Type B pancreatic cell (in vitro differentiated cells): ENCODE measurements at regions not wholly inside any gene's neighbourhood (a gene's known extent, or its start where the extent isn't known, plus 50 kb on each side); places are given as distances from the start of the nearest gene placed in this dataset.

Experiments
- DNase-seq: peaks from one replicate; pipeline ENCODE4 v3.0.0; 2021; ENCODE audit warnings: mixed read lengths; ENCODE audit not compliant: unreplicated experiment; ENCODE audit errors: extremely low spot score
- H3K27ac Mint-ChIP-seq: 2 replicates; pipeline ENCODE4 v1.8.0; 2021; ENCODE audit warnings: mild to moderate bottlenecking, mixed read lengths
- H3K27me3 Mint-ChIP-seq: 2 replicates; pipeline ENCODE4 v1.8.0; 2021; ENCODE audit warnings: mixed read lengths
- H3K36me3 Mint-ChIP-seq: 2 replicates; pipeline ENCODE4 v1.8.0; 2021; ENCODE audit warnings: mixed read lengths
- H3K4me1 Mint-ChIP-seq: one replicate; pipeline ENCODE4 v1.8.0; 2021; ENCODE audit warnings: mixed read lengths; ENCODE audit not compliant: unreplicated experiment
- H3K4me3 Mint-ChIP-seq: 2 replicates; pipeline ENCODE4 v1.8.0; 2021; ENCODE audit warnings: mild to moderate bottlenecking, mixed read lengths
- H3K9me3 Mint-ChIP-seq: 2 replicates; pipeline ENCODE4 v1.8.0; 2021; ENCODE audit warnings: mixed read lengths
- TF ChIP-seq, protein P1 (sequence below): fragments of 200-600 bp; sonication (generic); conservative IDR thresholded peaks from 2 replicates; pipeline ENCODE4 v1.5.0; 2021; ENCODE audit warnings: antibody characterized with exemption, mild to moderate bottlenecking

DNA sequence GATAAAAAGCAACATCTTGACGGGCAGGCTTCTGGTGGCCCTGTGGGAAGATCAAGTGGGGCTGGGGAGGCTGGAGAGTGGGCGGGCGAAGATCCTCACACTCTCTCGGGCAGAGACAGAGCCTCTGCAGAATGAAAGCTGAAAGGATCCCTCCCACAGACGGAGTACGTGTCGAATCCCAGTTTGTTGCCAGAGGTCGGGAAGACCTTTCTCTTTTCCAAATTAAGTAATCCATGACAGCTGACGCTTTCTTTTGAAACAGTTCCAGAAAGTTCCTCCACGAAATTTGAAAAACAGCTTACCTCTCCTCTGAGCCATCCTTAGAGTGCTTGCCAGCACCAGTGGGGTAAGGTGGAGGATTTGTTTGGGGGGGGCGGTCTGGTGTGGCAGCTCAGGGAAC, 155.6 kb upstream of the SMLR1 start:
- TF ChIP-seq, protein P1, sequence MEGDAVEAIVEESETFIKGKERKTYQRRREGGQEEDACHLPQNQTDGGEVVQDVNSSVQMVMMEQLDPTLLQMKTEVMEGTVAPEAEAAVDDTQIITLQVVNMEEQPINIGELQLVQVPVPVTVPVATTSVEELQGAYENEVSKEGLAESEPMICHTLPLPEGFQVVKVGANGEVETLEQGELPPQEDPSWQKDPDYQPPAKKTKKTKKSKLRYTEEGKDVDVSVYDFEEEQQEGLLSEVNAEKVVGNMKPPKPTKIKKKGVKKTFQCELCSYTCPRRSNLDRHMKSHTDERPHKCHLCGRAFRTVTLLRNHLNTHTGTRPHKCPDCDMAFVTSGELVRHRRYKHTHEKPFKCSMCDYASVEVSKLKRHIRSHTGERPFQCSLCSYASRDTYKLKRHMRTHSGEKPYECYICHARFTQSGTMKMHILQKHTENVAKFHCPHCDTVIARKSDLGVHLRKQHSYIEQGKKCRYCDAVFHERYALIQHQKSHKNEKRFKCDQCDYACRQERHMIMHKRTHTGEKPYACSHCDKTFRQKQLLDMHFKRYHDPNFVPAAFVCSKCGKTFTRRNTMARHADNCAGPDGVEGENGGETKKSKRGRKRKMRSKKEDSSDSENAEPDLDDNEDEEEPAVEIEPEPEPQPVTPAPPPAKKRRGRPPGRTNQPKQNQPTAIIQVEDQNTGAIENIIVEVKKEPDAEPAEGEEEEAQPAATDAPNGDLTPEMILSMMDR, result no peak
- no peaks in the 10 kb centered on the region for H3K27me3 Mint-ChIP-seq
- peaks cover 15% of the 10 kb centered on the region for H3K4me1 Mint-ChIP-seq
- H3K9me3 Mint-ChIP-seq, result no peaks in the 10 kb centered on the region
- no peaks in the 10 kb centered on the region for H3K36me3 Mint-ChIP-seq
- H3K27ac Mint-ChIP-seq, result no peak overlapping the region
- H3K4me3 Mint-ChIP-seq, result no peak overlapping the region
- DNase-seq, result no peak

DNA sequence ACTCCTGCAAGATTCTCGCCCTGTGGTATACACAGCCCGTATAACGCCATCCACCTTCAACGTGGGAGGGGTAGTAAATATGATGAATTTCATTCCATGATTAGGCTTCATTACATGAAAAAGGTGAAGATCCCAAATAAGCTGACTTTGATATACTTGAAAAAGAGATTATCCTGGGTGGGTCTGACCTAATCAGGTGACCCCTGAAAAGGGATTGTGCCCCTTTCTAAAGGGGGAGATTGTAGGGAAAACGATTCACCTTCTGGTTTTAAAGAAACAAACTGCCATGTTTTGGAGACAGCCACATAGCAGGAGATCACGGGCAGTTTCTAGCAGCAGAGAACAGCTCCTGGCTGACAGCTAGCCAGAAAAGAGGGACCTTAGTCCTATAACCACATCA, 155.1 kb upstream of the SMLR1 start:
- Mint-ChIP-seq H3K9me3 (no peaks in the 10 kb centered on the region), H3K4me1 (peaks cover 15% of the 10 kb centered on the region), H3K36me3 (no peaks in the 10 kb centered on the region), H3K27me3 (no peaks in the 10 kb centered on the region), H3K4me3 (no peak overlapping the region), H3K27ac (no peak overlapping the region)
- TF ChIP-seq, protein P1, result no peak
- DNase-seq, result no peak

DNA sequence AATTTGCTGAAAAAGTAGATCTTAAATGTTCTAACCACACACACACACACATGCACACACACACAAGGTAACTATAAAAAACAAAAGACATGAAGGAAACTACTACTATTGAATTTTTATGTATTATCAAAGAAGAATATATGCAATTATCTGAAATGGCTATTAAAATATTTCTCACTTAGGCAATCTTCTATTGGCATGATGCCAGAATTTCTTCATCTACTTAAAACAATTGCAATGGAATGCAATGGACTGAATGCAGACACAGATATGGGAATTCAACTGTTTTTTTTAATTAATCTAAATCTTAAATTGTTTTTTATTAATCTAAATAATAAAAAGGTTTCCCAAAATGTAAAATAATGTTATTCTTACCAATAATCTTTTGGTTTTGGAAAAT, 152.6 kb upstream of the SMLR1 start:
- TF ChIP-seq, protein P1, result no peak
- Mint-ChIP-seq H3K4me1 (peaks cover 15% of the 10 kb centered on the region), H3K36me3 (no peaks in the 10 kb centered on the region), H3K4me3 (no peak overlapping the region), H3K9me3 (peaks cover 7% of the 10 kb centered on the region), H3K27me3 (no peaks in the 10 kb centered on the region), H3K27ac (no peak overlapping the region)
- DNase-seq, result no peak

DNA sequence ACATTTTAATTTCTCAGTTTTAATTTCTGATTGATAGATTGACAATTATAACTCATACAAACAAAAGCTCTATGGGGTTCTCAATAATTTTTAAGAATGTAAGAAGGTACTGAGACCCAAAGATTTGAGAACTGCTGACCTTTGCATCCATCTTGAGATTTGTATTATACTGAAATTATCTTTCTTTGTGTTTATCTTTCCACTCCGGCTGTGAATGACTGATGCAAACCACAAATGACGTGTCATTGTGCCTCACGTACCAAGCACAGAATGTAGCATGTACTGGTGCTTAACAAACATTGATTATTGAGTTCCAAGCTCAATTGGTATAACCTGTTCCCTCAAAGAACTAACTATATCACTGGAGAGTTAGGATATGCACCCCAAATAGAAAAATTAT, 152.1 kb upstream of the SMLR1 start:
- no peak for DNase-seq
- Mint-ChIP-seq H3K27me3 (no peaks in the 10 kb centered on the region), H3K4me1 (peaks cover 13% of the 10 kb centered on the region), H3K36me3 (no peaks in the 10 kb centered on the region), H3K9me3 (peaks cover 7% of the 10 kb centered on the region), H3K27ac (no peak overlapping the region), H3K4me3 (no peak overlapping the region)
- TF ChIP-seq, protein P1, result no peak

DNA sequence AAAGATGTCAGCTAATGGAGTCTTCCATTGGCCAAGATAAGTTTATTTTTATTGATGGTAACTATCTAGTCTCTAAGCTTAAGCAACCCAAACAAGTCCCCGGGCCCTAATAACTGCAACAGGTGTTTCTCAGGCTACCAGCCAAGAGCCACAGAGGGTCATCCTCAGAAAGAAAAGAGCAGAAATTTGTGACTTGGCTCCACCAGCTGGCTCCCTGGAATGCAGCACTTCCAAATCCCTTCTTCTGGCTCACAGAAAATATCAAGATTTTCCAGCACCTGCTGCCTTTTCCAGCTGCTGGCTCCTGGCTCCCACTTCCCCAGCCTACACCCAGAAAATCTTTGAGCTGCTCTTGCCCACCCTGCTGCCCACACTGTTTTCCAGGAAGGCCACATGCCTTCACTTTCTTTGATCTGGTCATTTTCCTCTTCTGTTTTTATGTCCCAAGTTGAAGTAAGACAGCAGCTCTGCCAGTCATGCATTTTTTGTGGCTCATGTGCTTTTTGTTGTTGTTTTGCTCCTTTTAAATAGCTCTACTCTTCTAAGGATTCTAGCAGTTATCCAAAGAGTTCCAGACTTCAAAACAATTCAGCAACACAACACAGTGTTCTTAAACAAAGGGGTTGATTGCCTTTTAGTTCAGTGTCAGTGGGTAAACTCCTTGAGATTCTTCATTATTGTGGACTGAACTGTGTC, 151.0 kb upstream of the SMLR1 start:
- Mint-ChIP-seq H3K9me3 (peaks cover 7% of the 10 kb centered on the region), H3K36me3 (no peaks in the 10 kb centered on the region), H3K4me3 (no peak overlapping the region), H3K27me3 (no peaks in the 10 kb centered on the region), H3K27ac (no peak overlapping the region), H3K4me1 (peaks cover 2% of the 10 kb centered on the region)
- TF ChIP-seq, protein P1, result no peak
- no peak for DNase-seq

DNA sequence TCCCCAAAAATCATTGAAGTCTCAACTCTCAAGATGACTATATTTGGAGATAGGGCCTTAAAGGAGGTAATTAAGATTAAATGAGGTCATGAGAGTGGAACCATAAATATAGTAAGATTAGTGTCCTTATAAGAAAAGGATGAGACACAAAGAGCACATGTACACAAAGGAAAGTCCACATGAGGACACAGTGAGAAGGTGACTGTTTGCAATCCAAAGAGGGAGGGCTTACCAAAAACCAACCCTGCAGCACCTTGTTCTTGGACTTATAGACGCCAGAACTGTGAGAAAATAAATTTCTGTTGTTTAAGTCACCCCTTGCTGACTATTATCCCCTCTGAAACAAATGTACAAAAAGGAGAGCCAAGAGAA, 150.4 kb upstream of the SMLR1 start:
- Mint-ChIP-seq H3K4me1 (no peaks in the 10 kb centered on the region), H3K27me3 (no peaks in the 10 kb centered on the region), H3K4me3 (no peak overlapping the region), H3K27ac (no peak overlapping the region), H3K9me3 (peaks cover 7% of the 10 kb centered on the region), H3K36me3 (no peaks in the 10 kb centered on the region)
- no peak for DNase-seq
- TF ChIP-seq, protein P1, result no peak
